ENCODE measurements at regions not wholly inside any gene's neighbourhood (a gene's known extent, or its start where the extent isn't known, plus 50 kb on each side); places are given as distances from the start of the nearest gene placed in this dataset.
"Not testable (repeated sequence)": the region's sequence is repeated elsewhere in the genome, so short reads cannot be mapped to it uniquely, and the experiment has no call there.

DNA sequence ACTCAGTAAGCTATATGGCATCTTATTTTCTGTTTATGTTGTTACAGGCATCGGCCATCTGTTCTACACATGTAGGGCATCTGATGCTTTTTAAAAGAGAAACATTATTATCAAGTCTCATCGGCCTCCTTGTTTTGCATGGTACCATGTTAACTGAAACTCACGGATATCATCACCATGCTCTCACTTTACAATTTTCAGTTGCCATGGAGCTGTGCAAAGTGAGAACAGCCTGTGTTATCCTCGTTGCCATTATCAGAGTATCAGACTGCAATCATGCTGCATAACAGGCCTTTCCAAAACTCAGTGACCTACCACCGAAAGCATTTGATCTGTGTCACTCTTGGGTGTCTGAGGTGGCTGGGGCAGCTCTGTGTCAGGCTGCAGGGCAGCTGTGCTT lies 110.3 kb downstream of the C17orf67 start:
- H3K9me3 ChIP-seq (ENCODE audit: control insufficient read depth in 1 of 2, low read length in 2 of 2): no peaks in the 10 kb centered on the region
- H3K36me3 ChIP-seq (ENCODE audit: control insufficient read depth in 1 of 2, insufficient read depth in 2 of 2, low read length in 2 of 2): no peaks in the 10 kb centered on the region
- H3K4me1 ChIP-seq (ENCODE audit: control insufficient read depth in 1 of 2, insufficient read depth in 2 of 2, low read length in 2 of 2): no peaks in the 10 kb centered on the region
- H3K27me3 ChIP-seq (ENCODE audit: low read depth, low read length): no peaks in the 10 kb centered on the region
- H3K27ac ChIP-seq (ENCODE audit: low read length): no peak overlapping the region
- no peak overlapping the region for H3K4me3 ChIP-seq (ENCODE audit: low read depth in 1 of 2, low read length in 2 of 2)

DNA sequence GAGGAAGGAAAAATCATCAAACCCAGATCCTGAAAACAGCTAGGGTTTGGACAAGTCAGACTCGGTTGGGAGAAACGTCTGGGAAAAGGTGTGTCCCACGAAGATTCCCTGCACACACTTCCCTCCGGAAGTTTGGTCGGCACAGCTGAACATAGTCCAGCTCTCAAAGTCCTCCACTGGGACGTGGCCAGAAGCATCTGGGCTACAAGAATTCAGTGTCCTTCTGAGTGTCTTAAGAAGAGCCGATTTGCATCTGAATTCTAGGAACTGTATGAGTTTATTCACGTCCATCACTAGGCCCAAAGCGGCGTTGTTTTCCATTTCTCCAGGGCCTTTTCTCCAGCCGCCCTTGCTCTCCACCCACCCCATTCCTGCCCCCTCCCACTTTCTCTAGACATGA lies 109.1 kb downstream of the C17orf67 start:
- Histone ChIP-seq H3K4me3 (ENCODE audit: low read depth in 1 of 2, low read length in 2 of 2) (no peak overlapping the region), H3K4me1 (ENCODE audit: control insufficient read depth in 1 of 2, insufficient read depth in 2 of 2, low read length in 2 of 2) (no peaks in the 10 kb centered on the region), H3K27me3 (ENCODE audit: low read depth, low read length) (no peaks in the 10 kb centered on the region), H3K27ac (ENCODE audit: low read length) (no peak overlapping the region), H3K9me3 (ENCODE audit: control insufficient read depth in 1 of 2, low read length in 2 of 2) (no peaks in the 10 kb centered on the region), H3K36me3 (ENCODE audit: control insufficient read depth in 1 of 2, insufficient read depth in 2 of 2, low read length in 2 of 2) (no peaks in the 10 kb centered on the region)

DNA sequence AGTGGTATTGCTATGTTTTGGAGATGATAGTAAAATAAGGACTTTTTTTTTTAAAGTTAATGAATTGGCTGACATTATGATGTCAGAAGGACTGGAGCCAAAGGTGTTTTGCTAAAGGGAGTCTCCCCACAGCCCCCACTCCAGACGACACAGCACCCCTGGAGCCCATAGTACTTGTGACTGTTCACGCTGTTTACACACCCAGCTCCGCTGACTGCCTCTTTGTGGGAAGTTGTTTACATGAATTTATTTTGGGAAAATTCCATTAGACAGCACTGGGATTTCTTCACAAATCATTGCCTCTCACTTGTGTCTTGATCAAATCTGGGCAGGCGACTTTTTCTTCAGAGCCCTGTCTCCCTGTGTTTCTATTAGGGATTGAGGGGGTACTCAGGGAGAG lies 108.6 kb downstream of the C17orf67 start:
- Histone ChIP-seq H3K4me1 (ENCODE audit: control insufficient read depth in 1 of 2, insufficient read depth in 2 of 2, low read length in 2 of 2) (no peaks in the 10 kb centered on the region), H3K9me3 (ENCODE audit: control insufficient read depth in 1 of 2, low read length in 2 of 2) (no peaks in the 10 kb centered on the region), H3K4me3 (ENCODE audit: low read depth in 1 of 2, low read length in 2 of 2) (no peak overlapping the region), H3K27me3 (ENCODE audit: low read depth, low read length) (no peaks in the 10 kb centered on the region), H3K36me3 (ENCODE audit: control insufficient read depth in 1 of 2, insufficient read depth in 2 of 2, low read length in 2 of 2) (no peaks in the 10 kb centered on the region), H3K27ac (ENCODE audit: low read length) (no peak overlapping the region)

DNA sequence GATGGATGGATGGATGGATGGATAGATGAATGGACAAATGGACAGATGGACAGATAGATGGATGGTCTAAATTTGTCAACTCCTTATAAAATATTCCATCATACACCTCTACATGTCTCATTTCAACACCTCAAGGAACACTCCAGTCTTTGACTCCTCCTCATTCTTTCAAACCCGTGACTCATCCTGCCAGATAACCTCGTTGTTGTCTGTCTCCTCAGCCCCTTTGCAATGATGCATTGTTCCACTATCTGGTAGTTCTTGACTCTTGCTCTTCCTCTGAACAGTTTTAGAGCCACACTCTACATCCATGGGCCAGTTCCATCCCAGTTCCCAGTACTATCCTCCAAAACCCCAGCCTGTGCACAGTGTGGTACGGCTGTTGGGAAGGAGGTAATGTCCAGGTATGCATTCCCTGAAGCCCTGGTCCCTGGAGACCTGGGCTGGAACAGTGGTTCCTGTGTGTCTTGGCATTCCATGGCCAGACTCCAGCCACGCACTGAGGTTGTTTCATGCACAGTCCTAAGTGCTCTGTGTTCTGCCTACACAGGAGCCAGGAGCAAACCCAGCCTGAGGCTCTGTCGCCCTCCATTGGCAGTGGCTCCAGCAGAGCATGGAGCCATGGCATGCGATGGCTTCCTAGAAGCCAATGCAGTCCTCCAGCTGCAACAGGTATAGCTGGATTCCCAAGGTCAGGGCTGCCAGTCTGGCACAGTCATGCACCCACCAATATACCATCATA lies 105.7 kb downstream of the C17orf67 start:
- no peaks in the 10 kb centered on the region for H3K36me3 ChIP-seq (ENCODE audit: control insufficient read depth in 1 of 2, insufficient read depth in 2 of 2, low read length in 2 of 2)
- no peaks in the 10 kb centered on the region for H3K27me3 ChIP-seq (ENCODE audit: low read depth, low read length)
- H3K27ac ChIP-seq (ENCODE audit: low read length): no peak overlapping the region
- H3K4me1 ChIP-seq (ENCODE audit: control insufficient read depth in 1 of 2, insufficient read depth in 2 of 2, low read length in 2 of 2): no peaks in the 10 kb centered on the region
- no peak overlapping the region for H3K4me3 ChIP-seq (ENCODE audit: low read depth in 1 of 2, low read length in 2 of 2)
- no peaks in the 10 kb centered on the region for H3K9me3 ChIP-seq (ENCODE audit: control insufficient read depth in 1 of 2, low read length in 2 of 2)

DNA sequence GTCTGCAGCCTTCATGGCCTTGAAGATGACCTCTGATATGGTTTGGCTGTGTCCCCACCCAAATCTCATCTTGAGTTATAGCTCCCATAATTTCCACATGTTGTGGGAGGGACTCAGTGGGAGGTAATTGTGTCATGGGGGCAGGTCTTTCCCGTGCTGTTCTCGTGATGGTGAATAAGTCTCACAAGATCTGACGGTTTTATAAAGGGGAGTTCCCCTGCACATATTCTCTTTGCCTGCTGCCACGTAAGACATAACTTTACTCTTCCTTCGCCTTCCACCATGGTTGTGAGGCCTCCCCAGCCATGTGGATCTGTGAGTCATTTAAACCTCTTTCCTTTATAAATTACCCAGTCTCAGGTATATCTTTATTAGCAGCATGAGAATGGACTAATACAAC lies 102.6 kb downstream of the C17orf67 start:
- H3K4me1 ChIP-seq (ENCODE audit: control insufficient read depth in 1 of 2, insufficient read depth in 2 of 2, low read length in 2 of 2); H3K9me3 ChIP-seq (ENCODE audit: control insufficient read depth in 1 of 2, low read length in 2 of 2); H3K27ac ChIP-seq (ENCODE audit: low read length); H3K4me3 ChIP-seq (ENCODE audit: low read depth in 1 of 2, low read length in 2 of 2); H3K36me3 ChIP-seq (ENCODE audit: control insufficient read depth in 1 of 2, insufficient read depth in 2 of 2, low read length in 2 of 2); H3K27me3 ChIP-seq (ENCODE audit: low read depth, low read length): not testable (repeated sequence)

DNA sequence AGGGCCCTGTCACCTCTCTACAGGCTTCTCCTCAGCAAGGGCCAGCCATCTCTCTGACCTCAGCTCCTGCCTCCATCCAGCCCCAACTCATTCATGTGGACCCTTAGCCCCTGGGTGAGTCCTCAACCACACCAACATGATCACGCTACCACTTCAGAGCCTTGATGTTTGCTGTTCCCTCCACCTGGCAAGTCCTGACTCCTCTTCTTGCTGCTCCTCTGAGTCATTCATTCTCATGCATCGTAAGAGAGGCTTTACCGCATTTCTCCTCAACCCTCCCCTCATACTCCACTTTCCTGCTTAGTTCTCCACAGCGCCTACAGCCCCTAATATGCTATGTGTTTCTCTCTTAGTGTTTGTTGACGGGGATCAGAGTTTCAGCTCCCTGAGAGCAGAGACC lies 99.9 kb downstream of the C17orf67 start:
- H3K27me3 ChIP-seq (ENCODE audit: low read depth, low read length): no peaks in the 10 kb centered on the region
- H3K27ac ChIP-seq (ENCODE audit: low read length): no peak overlapping the region
- H3K9me3 ChIP-seq (ENCODE audit: control insufficient read depth in 1 of 2, low read length in 2 of 2): no peaks in the 10 kb centered on the region
- no peak overlapping the region for H3K4me3 ChIP-seq (ENCODE audit: low read depth in 1 of 2, low read length in 2 of 2)
- H3K4me1 ChIP-seq (ENCODE audit: control insufficient read depth in 1 of 2, insufficient read depth in 2 of 2, low read length in 2 of 2): no peaks in the 10 kb centered on the region
- H3K36me3 ChIP-seq (ENCODE audit: control insufficient read depth in 1 of 2, insufficient read depth in 2 of 2, low read length in 2 of 2): no peaks in the 10 kb centered on the region

DNA sequence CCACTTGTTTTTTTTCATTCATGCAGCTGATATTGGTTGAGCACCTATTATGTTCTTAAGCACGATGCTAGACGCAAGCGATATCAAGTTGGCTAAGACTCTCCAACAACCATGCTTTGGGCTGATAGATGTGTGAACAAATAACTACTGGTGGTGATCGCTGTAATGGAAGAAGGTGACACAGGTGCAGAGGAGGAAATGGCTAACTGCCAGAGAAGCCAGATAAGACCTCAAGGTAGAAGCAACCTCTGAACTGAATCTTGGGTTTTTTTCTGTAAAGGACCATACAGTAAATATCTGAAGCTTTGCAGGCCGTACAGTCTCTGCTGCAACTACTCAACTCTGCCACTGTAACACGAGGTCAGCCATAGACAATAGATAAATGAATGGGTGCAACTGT lies 97.9 kb downstream of the C17orf67 start:
- Histone ChIP-seq H3K4me3 (ENCODE audit: low read depth in 1 of 2, low read length in 2 of 2) (no peak overlapping the region), H3K9me3 (ENCODE audit: control insufficient read depth in 1 of 2, low read length in 2 of 2) (no peaks in the 10 kb centered on the region), H3K27me3 (ENCODE audit: low read depth, low read length) (no peaks in the 10 kb centered on the region), H3K27ac (ENCODE audit: low read length) (no peak overlapping the region), H3K36me3 (ENCODE audit: control insufficient read depth in 1 of 2, insufficient read depth in 2 of 2, low read length in 2 of 2) (no peaks in the 10 kb centered on the region), H3K4me1 (ENCODE audit: control insufficient read depth in 1 of 2, insufficient read depth in 2 of 2, low read length in 2 of 2) (no peaks in the 10 kb centered on the region)

DNA sequence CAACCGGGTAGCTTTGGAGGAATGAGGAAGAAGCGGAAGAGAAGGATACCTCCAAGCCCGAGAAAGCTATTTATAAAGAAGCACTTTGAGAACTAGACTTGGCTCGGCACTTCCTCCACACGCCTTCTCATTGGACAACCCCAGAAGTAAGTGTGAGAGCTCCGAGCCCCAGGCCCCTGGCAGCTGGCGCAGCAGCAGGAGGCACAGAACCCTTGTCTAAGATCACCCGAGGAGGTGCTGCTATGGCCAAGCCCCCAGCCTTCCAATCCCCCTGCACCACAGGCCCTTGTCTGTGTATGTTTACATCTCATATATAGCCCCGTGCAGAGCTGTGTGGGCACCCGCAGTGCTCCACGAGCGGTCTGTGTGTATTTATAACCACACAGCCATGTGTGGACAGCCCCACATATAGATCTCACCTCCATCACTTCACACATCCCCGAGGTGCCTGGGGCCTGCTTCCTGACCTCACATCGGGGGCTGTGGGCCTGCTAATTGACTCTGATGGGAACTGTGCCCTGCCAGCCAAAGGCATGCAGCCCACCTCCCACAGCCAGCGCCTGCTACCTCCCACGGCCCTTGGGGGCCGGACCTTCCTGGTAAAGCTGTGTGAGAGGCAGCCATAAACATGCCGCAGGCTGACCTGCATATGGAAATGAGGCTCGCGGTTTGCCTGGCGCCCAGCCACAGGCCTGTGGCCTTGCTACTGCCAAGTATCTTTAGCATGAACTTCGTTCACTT lies 96.1 kb downstream of the C17orf67 start:
- Histone ChIP-seq H3K27ac (ENCODE audit: low read length) (no peak overlapping the region), H3K36me3 (ENCODE audit: control insufficient read depth in 1 of 2, insufficient read depth in 2 of 2, low read length in 2 of 2) (no peaks in the 10 kb centered on the region), H3K4me1 (ENCODE audit: control insufficient read depth in 1 of 2, insufficient read depth in 2 of 2, low read length in 2 of 2) (no peaks in the 10 kb centered on the region), H3K27me3 (ENCODE audit: low read depth, low read length) (no peaks in the 10 kb centered on the region), H3K4me3 (ENCODE audit: low read depth in 1 of 2, low read length in 2 of 2) (no peak overlapping the region), H3K9me3 (ENCODE audit: control insufficient read depth in 1 of 2, low read length in 2 of 2) (no peaks in the 10 kb centered on the region)

DNA sequence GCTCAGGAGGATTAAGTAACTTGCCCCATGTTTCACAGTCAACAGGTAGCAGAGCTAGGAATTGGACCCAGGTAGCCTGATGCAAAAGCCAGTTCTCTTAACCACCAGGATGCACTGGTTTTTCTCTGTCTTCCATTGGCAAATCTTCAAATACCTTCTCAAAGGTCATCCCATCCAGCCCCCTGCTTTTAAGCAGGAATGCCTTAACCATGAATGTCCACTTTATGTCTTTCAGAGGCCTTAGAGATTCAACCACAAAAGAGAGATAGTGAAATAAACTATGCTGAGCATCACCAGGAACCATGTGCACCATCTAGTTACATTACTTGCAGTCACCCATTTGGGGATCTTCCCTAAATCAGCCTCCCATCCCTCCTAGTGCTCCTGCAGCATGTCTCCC lies 94.3 kb downstream of the C17orf67 start:
- Histone ChIP-seq H3K4me1 (ENCODE audit: control insufficient read depth in 1 of 2, insufficient read depth in 2 of 2, low read length in 2 of 2) (no peaks in the 10 kb centered on the region), H3K9me3 (ENCODE audit: control insufficient read depth in 1 of 2, low read length in 2 of 2) (peaks cover 0 to 3% of the 10 kb centered on the region in 2 donors), H3K4me3 (ENCODE audit: low read depth in 1 of 2, low read length in 2 of 2) (no peak overlapping the region), H3K27ac (ENCODE audit: low read length) (no peak overlapping the region), H3K27me3 (ENCODE audit: low read depth, low read length) (no peaks in the 10 kb centered on the region), H3K36me3 (ENCODE audit: control insufficient read depth in 1 of 2, insufficient read depth in 2 of 2, low read length in 2 of 2) (no peaks in the 10 kb centered on the region)

DNA sequence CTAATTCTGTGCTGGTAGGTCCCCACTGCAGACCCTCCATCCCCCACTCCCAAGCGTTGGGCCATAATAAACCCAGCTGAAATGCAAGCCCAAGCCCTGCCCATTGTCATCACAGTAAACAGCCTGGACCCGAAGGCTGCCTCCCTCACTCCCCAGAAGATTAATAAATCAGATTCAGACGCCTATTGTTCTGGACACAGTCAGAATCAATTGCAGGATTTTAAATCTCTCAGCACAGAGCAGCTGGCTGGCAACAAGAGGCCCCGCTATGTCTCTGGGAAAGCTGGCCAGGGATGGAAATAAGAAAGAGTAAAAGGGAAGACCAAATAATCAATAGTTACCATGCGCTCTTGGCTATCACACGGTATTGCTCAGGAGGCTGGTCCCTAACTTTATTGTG lies 93.9 kb downstream of the C17orf67 start:
- Histone ChIP-seq H3K27ac (ENCODE audit: low read length) (no peak overlapping the region), H3K4me3 (ENCODE audit: low read depth in 1 of 2, low read length in 2 of 2) (no peak overlapping the region), H3K9me3 (ENCODE audit: control insufficient read depth in 1 of 2, low read length in 2 of 2) (peaks cover 0 to 5% of the 10 kb centered on the region in 2 donors), H3K4me1 (ENCODE audit: control insufficient read depth in 1 of 2, insufficient read depth in 2 of 2, low read length in 2 of 2) (no peaks in the 10 kb centered on the region), H3K36me3 (ENCODE audit: control insufficient read depth in 1 of 2, insufficient read depth in 2 of 2, low read length in 2 of 2) (no peaks in the 10 kb centered on the region), H3K27me3 (ENCODE audit: low read depth, low read length) (no peaks in the 10 kb centered on the region)

DNA sequence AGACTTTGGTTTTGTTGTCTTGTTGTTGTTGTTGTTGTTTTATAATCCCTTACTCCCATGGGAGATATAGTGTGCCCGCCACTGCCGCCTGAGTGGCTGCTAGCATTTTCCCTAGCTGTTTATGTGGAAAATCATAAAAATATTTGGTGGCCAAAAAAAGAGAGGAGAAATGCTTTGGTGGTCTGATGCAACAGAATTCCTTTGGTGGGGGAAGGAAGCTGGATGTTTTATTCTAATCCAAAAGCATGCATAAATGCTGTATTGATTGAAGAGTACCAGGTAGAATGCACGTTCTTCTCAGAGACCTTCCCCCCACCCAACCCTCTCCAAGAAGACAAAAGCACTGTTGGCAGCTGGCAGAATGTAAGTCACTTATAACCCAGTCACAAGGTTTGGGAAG lies 93.2 kb downstream of the C17orf67 start:
- Histone ChIP-seq H3K4me3 (ENCODE audit: low read depth in 1 of 2, low read length in 2 of 2) (no peak overlapping the region), H3K36me3 (ENCODE audit: control insufficient read depth in 1 of 2, insufficient read depth in 2 of 2, low read length in 2 of 2) (no peaks in the 10 kb centered on the region), H3K9me3 (ENCODE audit: control insufficient read depth in 1 of 2, low read length in 2 of 2) (peaks cover 0 to 6% of the 10 kb centered on the region in 2 donors), H3K27me3 (ENCODE audit: low read depth, low read length) (no peaks in the 10 kb centered on the region), H3K27ac (ENCODE audit: low read length) (no peak overlapping the region), H3K4me1 (ENCODE audit: control insufficient read depth in 1 of 2, insufficient read depth in 2 of 2, low read length in 2 of 2) (no peaks in the 10 kb centered on the region)
